ENCODE measurements at regions not wholly inside any gene's neighbourhood (a gene's known extent, or its start where the extent isn't known, plus 50 kb on each side); places are given as distances from the start of the nearest gene placed in this dataset.

DNA sequence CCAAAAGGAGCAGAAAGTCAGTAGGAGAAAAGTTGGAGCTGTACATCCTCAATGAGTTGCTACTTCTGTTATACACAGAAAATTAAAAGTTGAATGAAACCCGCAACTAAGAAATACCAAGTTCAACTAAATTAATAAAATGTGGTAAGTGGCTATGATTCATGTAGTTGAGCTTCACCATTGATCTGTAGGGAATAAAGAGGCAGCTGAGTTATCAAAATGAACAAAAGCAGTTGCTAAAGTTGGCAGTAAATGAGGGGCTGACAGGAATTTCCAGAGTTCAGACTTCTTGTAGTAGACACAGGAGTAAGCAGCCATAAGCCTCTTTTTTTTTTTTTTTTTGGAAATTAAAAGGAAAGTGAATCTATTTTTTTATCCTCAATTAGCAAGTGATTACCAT is 234.6 kb downstream of the POSTN start:
- Histone ChIP-seq H3K27me3 (ENCODE audit: low read depth) (no peaks in the 10 kb centered on the region), H3K36me3 (replicated peaks) (no peaks in the 10 kb centered on the region), H3K4me3 (no peak overlapping the region), H3K9me3 (no peaks in the 10 kb centered on the region), H3K4me1 (no peaks in the 10 kb centered on the region)
- no peak for DNase-seq (ENCODE audit: low spot score in 2 of 2)
- in situ Hi-C loops (cut with MboI; ENCODE audit: low sequenced_read_pairs): no loop called here

DNA sequence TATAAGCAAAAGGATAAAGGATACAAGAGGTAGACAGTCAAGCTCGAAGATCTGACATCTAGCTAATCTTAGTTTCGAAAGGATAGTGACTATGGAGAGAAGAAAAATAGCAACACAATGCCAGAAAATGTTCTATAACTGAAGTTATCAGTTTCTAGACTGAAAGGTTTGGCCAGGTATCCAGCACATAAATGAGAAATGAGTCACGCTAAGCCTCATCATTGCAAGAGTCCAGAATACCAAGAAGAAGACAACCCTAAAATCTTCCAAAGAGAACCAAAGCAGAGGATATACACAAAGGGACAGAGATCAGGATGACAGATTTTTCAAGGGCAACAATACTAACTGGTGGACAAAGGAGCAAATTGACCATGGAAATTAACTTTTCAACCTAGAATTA is 237.0 kb downstream of the POSTN start:
- Histone ChIP-seq H3K4me1 (no peaks in the 10 kb centered on the region), H3K27me3 (ENCODE audit: low read depth) (no peaks in the 10 kb centered on the region), H3K4me3 (no peak overlapping the region), H3K9me3 (no peaks in the 10 kb centered on the region), H3K36me3 (replicated peaks) (no peaks in the 10 kb centered on the region)
- in situ Hi-C loops (cut with MboI; ENCODE audit: low sequenced_read_pairs): no loop called here
- no peak for DNase-seq (ENCODE audit: low spot score in 2 of 2)

DNA sequence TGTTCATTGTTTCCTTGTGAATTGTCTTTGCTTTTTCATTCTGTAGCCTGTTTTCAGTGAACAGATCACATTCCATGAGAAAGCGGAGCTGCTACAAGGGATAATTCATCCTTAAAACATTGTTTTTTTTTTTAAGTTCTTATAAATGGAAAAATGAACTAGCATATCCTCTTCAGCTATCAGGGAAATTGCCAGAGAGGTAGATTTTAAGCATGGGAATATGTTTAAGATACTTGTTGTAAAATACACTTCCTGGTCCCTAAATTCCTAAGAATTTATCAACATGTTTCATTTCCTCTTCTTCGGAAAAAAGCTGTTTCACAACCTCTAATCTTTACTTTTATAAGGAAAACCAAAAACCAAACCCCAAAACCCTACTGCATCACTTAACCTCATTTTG is 238.0 kb downstream of the POSTN start:
- no peak overlapping the region for H3K4me3 ChIP-seq
- no peak for DNase-seq (ENCODE audit: low spot score in 2 of 2)
- no peaks in the 10 kb centered on the region for H3K9me3 ChIP-seq
- H3K36me3 ChIP-seq (replicated peaks): no peaks in the 10 kb centered on the region
- H3K27me3 ChIP-seq (ENCODE audit: low read depth): no peaks in the 10 kb centered on the region
- no peaks in the 10 kb centered on the region for H3K4me1 ChIP-seq
- in situ Hi-C loops (cut with MboI; ENCODE audit: low sequenced_read_pairs): no loop called here

DNA sequence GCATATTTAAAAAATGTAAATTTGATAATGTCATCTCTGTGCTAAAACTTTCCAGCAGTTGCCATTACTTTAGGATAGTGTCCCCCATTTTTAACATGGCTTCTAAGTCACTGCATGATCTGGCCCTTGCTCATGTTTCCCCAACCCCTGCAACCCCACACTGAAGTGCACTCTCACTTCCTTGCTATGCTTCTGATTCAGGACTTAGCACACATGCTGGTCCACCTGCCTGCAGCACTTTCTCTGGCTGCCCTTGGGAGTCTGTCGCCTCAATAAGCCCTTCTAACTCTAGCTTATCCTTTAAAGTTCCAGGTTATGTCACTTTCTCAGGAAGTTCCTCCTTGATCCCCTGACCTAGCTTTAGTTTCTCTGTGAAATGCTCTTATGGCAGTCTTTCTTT is 241.0 kb downstream of the POSTN start:
- Histone ChIP-seq H3K4me1 (no peaks in the 10 kb centered on the region), H3K36me3 (replicated peaks) (no peaks in the 10 kb centered on the region), H3K9me3 (no peaks in the 10 kb centered on the region), H3K27me3 (ENCODE audit: low read depth) (no peaks in the 10 kb centered on the region), H3K4me3 (no peak overlapping the region)
- no peak for DNase-seq (ENCODE audit: low spot score in 2 of 2)
- in situ Hi-C loops (cut with MboI; ENCODE audit: low sequenced_read_pairs): no loop called here

DNA sequence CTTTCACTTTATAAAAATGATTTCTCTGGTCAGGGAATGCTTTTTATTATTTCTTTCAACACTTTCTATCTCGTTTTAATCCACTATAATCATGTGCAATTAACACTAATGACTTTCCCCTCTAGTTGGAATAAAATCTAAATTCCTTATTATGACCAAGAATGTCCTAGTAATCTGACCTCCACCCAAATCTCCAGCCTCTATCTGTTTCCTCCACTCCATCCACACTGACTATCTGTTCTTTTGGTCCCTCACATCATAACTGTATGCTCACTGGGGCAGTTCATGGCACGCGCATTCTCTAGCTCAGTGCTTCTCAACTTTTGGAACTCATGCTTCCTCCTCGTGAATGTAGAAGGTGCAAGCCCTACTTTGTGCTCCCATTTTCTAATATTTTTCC is 244.7 kb downstream of the POSTN start:
- no peak for DNase-seq (ENCODE audit: low spot score in 2 of 2)
- Histone ChIP-seq H3K27me3 (ENCODE audit: low read depth) (no peaks in the 10 kb centered on the region), H3K36me3 (replicated peaks) (no peaks in the 10 kb centered on the region), H3K4me3 (no peak overlapping the region), H3K4me1 (no peaks in the 10 kb centered on the region), H3K9me3 (no peaks in the 10 kb centered on the region)
- in situ Hi-C loops (cut with MboI; ENCODE audit: low sequenced_read_pairs): no loop called here

DNA sequence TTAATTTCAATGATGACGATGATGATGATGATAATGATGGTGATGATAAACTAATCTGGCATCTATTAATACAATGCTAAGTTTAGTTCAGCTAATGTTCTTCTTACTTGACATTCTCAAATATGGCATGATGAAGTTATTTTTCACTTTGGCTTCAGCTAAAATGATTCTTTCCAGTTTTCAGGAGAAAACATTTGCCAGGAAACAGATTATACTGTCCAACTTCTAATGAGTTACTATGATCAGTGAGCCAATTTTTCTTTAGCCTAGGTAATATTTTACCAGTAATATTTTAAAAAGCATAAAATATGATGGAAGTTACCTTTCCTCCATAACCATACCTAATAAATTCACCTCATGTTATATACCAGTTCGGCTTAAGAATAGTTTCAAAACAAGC is 245.7 kb upstream of the CSNK1A1L start:
- Histone ChIP-seq H3K27me3 (ENCODE audit: low read depth) (no peaks in the 10 kb centered on the region), H3K36me3 (replicated peaks) (no peaks in the 10 kb centered on the region), H3K9me3 (no peaks in the 10 kb centered on the region), H3K4me1 (no peaks in the 10 kb centered on the region), H3K4me3 (no peak overlapping the region)
- in situ Hi-C loops (cut with MboI; ENCODE audit: low sequenced_read_pairs): no loop called here
- no peak for DNase-seq (ENCODE audit: low spot score in 2 of 2)

DNA sequence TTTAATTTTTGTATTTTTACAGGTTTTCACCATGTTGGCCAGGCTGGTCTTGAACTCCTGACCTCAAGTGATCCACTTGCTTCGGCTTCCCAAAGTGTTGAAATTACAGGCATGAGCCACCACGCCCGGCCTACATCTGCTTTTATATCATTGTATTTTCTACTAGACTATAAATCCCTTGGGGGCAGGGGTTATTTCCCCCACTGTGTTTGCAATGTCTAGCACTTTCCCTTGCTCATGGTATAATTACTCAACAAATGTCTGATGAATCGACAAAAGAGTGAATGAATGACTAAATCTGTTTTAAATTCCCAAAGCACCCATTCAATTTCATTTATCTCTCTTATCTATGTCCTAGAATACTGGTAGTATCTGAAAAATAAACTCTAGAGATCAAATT is 244.5 kb upstream of the CSNK1A1L start:
- in situ Hi-C loops (cut with MboI; ENCODE audit: low sequenced_read_pairs): loop anchor here (25.0 kb wide), 1 partner anchor 87 kb away; no protein-coding TSS in a partner anchor
- Histone ChIP-seq H3K27me3 (ENCODE audit: low read depth) (no peaks in the 10 kb centered on the region), H3K9me3 (no peaks in the 10 kb centered on the region), H3K36me3 (replicated peaks) (no peaks in the 10 kb centered on the region), H3K4me3 (no peak overlapping the region), H3K4me1 (no peaks in the 10 kb centered on the region)
- DNase-seq (ENCODE audit: low spot score in 2 of 2): no peak

DNA sequence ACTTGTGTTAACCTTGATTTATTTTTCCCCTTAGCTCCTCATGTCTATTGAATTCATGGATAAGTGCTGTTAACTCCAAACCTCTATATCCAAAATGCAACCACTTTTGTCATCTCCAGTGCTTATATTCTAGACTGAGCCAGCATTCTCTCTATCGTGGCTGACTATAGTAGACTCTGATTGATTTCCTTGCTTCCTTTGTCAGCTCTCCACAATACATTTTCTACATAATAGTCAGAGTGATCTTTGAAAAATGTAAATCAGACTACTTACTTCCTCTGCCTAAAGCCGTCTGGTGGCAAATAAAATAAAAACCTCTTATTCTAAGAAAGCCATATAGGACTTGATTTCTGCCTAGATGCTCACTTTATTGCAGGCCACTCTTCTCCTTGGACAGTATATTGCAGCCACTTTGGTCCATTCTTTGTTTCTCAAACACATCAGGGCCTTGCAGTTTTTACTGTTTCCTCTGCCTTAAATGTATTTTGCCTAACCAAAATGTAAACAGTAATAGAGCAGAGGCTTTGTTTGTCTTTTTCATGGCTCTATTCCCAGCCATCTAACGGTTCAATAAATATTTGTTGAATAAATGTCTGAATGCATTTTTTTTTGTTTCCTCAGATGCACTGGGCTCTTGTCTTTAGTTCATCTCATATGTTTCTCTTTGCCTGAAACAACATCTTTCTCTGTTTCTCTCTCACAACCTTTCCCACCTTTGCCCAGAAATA is 243.6 kb upstream of the CSNK1A1L start:
- Histone ChIP-seq H3K9me3 (no peaks in the 10 kb centered on the region), H3K36me3 (replicated peaks) (no peaks in the 10 kb centered on the region), H3K27me3 (ENCODE audit: low read depth) (no peaks in the 10 kb centered on the region), H3K4me1 (no peaks in the 10 kb centered on the region), H3K4me3 (no peak overlapping the region)
- in situ Hi-C loops (cut with MboI; ENCODE audit: low sequenced_read_pairs): loop anchor here (25.0 kb wide), 1 partner anchor 88 kb away; no protein-coding TSS in a partner anchor
- DNase-seq (ENCODE audit: low spot score in 2 of 2): no peak

DNA sequence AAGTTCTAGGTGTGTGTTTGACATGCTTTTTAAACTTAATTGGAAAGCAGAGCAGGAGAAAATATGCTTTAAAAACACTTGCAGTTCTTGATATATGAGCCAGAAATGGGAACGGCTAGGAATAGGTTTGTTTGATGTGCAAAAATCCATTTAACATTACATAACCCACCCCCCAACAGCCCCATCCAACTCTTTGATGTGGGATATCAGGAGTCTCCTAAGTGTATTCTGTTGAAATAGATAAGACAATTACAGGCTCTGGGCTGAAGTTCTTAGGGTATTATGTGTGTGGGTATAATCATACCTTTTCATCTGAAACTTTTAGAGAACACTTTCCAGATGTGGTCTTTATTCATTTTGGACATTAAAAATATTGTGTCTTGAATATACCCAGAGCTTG is 240.4 kb upstream of the CSNK1A1L start:
- H3K27me3 ChIP-seq (ENCODE audit: low read depth): no peaks in the 10 kb centered on the region
- DNase-seq (ENCODE audit: low spot score in 2 of 2): no peak
- no peaks in the 10 kb centered on the region for H3K36me3 ChIP-seq (replicated peaks)
- no peaks in the 10 kb centered on the region for H3K9me3 ChIP-seq
- H3K4me1 ChIP-seq: no peaks in the 10 kb centered on the region
- in situ Hi-C loops (cut with MboI; ENCODE audit: low sequenced_read_pairs): loop anchor here (25.0 kb wide), 1 partner anchor 91 kb away; no protein-coding TSS in a partner anchor
- no peak overlapping the region for H3K4me3 ChIP-seq

DNA sequence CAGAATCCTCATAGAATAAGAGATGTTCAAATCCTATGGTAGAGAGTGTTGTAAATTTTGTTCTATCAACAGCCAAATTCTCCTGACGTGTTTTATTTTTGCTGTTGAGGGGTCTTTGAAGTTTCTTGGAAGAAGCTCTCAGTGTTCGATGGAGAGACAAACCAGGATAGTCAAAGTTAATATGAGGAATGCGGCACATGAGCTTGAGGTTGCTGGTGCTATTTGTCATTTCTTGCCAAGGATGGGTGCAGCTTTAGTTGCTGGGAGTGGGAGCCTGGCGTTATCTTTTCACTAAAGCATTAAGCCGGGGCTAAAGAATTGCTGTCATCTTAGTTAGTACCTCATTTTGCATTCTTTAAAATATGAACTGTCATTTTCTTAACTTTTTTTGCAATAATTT is 239.9 kb upstream of the CSNK1A1L start:
- H3K4me1 ChIP-seq: no peaks in the 10 kb centered on the region
- no peaks in the 10 kb centered on the region for H3K27me3 ChIP-seq (ENCODE audit: low read depth)
- no peaks in the 10 kb centered on the region for H3K9me3 ChIP-seq
- no peak for DNase-seq (ENCODE audit: low spot score in 2 of 2)
- in situ Hi-C loops (cut with MboI; ENCODE audit: low sequenced_read_pairs): loop anchor here (25.0 kb wide), 1 partner anchor 92 kb away; no protein-coding TSS in a partner anchor
- no peak overlapping the region for H3K4me3 ChIP-seq
- H3K36me3 ChIP-seq (replicated peaks): no peaks in the 10 kb centered on the region

DNA sequence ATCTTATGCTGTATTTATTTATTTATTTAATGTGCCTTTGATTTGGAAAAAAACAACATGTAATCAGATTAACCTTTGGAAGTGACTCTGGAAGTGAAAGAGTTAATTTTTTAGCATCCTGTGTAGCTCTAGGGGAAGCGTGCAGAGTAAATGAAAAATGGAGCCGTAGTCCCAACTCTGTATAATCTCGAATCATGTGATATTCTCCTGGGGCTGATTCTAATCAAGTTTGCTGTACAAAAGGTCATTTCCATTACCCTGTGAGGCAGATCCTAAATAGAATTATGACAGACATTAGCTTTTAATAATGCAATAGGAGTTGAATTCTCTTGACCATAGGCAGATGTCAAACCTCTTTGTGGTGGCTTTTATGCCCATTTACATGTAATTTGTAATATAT is 238.6 kb upstream of the CSNK1A1L start:
- Histone ChIP-seq H3K9me3 (no peaks in the 10 kb centered on the region), H3K36me3 (replicated peaks) (no peaks in the 10 kb centered on the region), H3K4me3 (no peak overlapping the region), H3K27me3 (ENCODE audit: low read depth) (no peaks in the 10 kb centered on the region), H3K4me1 (no peaks in the 10 kb centered on the region)
- in situ Hi-C loops (cut with MboI; ENCODE audit: low sequenced_read_pairs): loop anchor here (25.0 kb wide), 1 partner anchor 93 kb away; no protein-coding TSS in a partner anchor
- DNase-seq (ENCODE audit: low spot score in 2 of 2): no peak

DNA sequence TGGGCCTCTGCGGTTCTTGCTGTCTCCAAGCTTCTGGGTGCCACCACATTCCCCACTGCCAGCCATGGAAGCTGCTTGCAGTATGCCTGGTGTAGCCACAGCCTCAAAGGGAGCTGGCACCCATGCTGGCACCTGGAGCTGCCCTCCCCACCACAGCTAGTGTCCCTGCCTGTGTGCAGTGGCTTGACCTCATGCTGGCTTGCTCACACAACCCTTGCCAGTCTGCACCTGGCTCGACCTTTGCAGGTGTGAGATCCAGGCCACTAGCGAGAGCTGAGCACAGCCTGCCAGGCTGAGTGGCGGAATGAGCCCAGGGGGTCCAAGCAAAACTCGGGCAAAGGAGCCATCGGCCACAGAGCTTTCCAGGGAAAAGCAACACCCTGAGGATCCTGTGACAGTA is 236.7 kb upstream of the CSNK1A1L start:
- Histone ChIP-seq H3K4me3 (no peak overlapping the region), H3K36me3 (replicated peaks) (no peaks in the 10 kb centered on the region), H3K27me3 (ENCODE audit: low read depth) (no peaks in the 10 kb centered on the region), H3K9me3 (no peaks in the 10 kb centered on the region), H3K4me1 (no peaks in the 10 kb centered on the region)
- in situ Hi-C loops (cut with MboI; ENCODE audit: low sequenced_read_pairs): loop anchor here (25.0 kb wide), 1 partner anchor 95 kb away; no protein-coding TSS in a partner anchor
- DNase-seq (ENCODE audit: low spot score in 2 of 2): no peak

DNA sequence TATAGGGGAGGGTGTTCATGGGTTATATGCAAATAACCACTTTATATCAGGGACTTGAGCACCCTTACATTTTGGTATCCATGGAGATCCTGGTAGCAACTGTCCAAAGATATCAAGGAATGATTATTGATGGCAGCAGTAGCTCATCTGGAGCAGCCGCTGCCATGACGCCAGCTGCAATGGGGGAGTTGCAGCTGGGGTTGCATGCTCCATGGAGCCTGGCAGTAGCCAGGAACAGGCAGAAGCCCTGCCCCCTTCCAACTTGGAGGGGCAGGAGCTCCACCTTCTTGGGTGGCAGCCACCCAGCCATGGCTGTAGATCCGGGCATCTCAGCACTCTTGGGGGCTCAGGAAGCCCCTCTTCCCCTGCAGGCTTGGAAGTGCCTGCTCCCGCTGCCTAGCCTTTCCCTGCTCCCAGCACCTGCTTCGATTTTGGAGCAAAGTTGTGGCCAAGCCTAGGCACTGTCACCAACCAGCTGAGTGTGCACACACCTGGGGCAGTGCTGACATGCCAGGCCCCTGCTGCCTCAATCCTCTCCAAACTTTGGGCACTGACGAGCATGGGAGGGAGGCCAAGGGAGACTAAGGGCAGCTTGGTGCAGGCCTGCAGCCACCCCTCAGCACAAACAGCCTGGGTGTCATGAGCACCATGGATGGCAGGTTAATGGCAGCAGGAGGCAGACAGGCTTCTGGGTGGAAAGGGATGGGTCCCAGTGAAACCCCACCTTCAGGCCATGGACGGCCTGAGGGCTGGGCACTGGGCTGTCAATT is 235.6 kb upstream of the CSNK1A1L start:
- Histone ChIP-seq H3K4me1 (no peaks in the 10 kb centered on the region), H3K27me3 (ENCODE audit: low read depth) (no peaks in the 10 kb centered on the region), H3K4me3 (no peak overlapping the region), H3K36me3 (replicated peaks) (no peaks in the 10 kb centered on the region), H3K9me3 (no peaks in the 10 kb centered on the region)
- in situ Hi-C loops (cut with MboI; ENCODE audit: low sequenced_read_pairs): loop anchor here (25.0 kb wide), 1 partner anchor 96 kb away; no protein-coding TSS in a partner anchor
- DNase-seq (ENCODE audit: low spot score in 2 of 2): no peak

DNA sequence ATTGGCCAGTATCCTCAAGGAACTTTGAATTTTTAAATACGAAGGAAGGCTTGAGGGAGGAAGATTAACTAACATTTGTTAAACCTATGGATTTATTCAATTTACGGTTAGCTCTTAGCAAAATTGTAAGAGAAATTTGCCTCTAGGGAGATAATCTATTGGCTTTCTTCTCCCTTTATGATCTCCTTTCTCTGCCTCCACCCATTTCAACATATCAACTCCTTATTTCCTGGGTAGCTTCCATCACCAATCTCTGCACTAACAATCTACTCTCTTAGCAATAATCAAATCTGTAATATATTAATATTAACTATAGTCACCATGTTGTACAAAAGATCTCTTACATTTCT is 233.9 kb upstream of the CSNK1A1L start:
- no peaks in the 10 kb centered on the region for H3K27me3 ChIP-seq (ENCODE audit: low read depth)
- in situ Hi-C loops (cut with MboI; ENCODE audit: low sequenced_read_pairs): loop anchor here (25.0 kb wide), 1 partner anchor 98 kb away; no protein-coding TSS in a partner anchor

More for the DNA sequence above, 233.9 kb upstream of the CSNK1A1L start:
- no peak for DNase-seq (ENCODE audit: low spot score in 2 of 2)
- no peak overlapping the region for H3K4me3 ChIP-seq
- no peaks in the 10 kb centered on the region for H3K36me3 ChIP-seq (replicated peaks)
- H3K4me1 ChIP-seq: no peaks in the 10 kb centered on the region
- no peaks in the 10 kb centered on the region for H3K9me3 ChIP-seq
